ENCODE measurements at regions not wholly inside any gene's neighbourhood (a gene's known extent, or its start where the extent isn't known, plus 50 kb on each side); places are given as distances from the start of the nearest gene placed in this dataset.

GRCh38 chr19:5228932-5229777 is 111.5 kb downstream of the PTPRS start:
- no peaks in the 10 kb centered on the region for H3K4me1 ChIP-seq (ENCODE audit: control insufficient read depth in 2 of 3, insufficient read depth in 2 of 3, low read depth in 1 of 3, low read length in 3 of 3)
- DNase-seq (peak in 3 of 5 donors; percentile 40 to 61 (median 42)), FAIRE-seq (no peak)
- H3K9ac ChIP-seq (ENCODE audit: low read length in 3 of 3): no peak overlapping the region
- no peak for TF ChIP-seq CTCF (IDR thresholded peaks at IDR 0.05; ENCODE audit: borderline replicate concordance, extremely low read depth, insufficient read depth)
- intact Hi-C loops (cut with DNase I): no loop called here
- H3K27ac ChIP-seq (ENCODE audit: low read depth in 2 of 2, low read length in 2 of 2): no peak overlapping the region
- H3K9me3 ChIP-seq (ENCODE audit: control insufficient read depth in 2 of 3, insufficient read depth in 1 of 3, low read length in 3 of 3): no peaks in the 10 kb centered on the region
- no peak overlapping the region for H3K4me3 ChIP-seq (ENCODE audit: low read length in 3 of 3)
- peaks cover 0 to 2% (median 0%) of the 10 kb centered on the region in 3 donors for H3K36me3 ChIP-seq (ENCODE audit: control insufficient read depth in 2 of 3, insufficient read depth in 3 of 3, low read length in 3 of 3)
- no peaks in the 10 kb centered on the region for H3K27me3 ChIP-seq (ENCODE audit: control insufficient read depth, insufficient read depth, low read length)

DNA sequence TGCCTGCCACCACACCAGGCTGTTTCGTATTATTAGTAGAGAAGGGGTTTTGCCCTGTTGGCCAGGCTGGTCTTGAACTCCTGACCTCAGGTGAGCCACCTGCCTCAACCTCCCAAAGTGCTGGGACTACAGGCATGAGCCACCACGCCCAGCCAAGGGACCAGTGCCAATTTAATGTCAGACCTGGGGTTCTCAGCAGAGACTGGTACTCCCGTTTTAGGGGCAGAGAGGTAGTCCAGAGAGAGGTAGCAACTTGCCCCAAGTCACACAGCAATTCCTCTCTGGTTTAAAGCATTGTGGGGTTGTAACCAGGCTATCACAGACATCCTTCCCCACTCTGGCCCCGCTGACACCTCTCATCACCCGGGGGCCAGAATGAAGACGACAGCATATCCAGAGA is 112.1 kb downstream of the PTPRS start:
- Histone ChIP-seq H3K27me3 (ENCODE audit: control insufficient read depth, insufficient read depth, low read length) (no peaks in the 10 kb centered on the region), H3K4me3 (ENCODE audit: low read length in 3 of 3) (no peak overlapping the region), H3K9ac (ENCODE audit: low read length in 3 of 3) (no peak overlapping the region), H3K27ac (ENCODE audit: low read depth in 2 of 2, low read length in 2 of 2) (no peak overlapping the region), H3K4me1 (ENCODE audit: control insufficient read depth in 2 of 3, insufficient read depth in 2 of 3, low read depth in 1 of 3, low read length in 3 of 3) (no peaks in the 10 kb centered on the region), H3K36me3 (ENCODE audit: control insufficient read depth in 2 of 3, insufficient read depth in 3 of 3, low read length in 3 of 3) (peaks cover 0 to 2% (median 0%) of the 10 kb centered on the region in 3 donors), H3K9me3 (ENCODE audit: control insufficient read depth in 2 of 3, insufficient read depth in 1 of 3, low read length in 3 of 3) (no peaks in the 10 kb centered on the region)
- TF ChIP-seq CTCF (IDR thresholded peaks at IDR 0.05; ENCODE audit: borderline replicate concordance, extremely low read depth, insufficient read depth): no peak
- no peak for DNase-seq
- no peak for FAIRE-seq
- intact Hi-C loops (cut with DNase I): no loop called here

DNA sequence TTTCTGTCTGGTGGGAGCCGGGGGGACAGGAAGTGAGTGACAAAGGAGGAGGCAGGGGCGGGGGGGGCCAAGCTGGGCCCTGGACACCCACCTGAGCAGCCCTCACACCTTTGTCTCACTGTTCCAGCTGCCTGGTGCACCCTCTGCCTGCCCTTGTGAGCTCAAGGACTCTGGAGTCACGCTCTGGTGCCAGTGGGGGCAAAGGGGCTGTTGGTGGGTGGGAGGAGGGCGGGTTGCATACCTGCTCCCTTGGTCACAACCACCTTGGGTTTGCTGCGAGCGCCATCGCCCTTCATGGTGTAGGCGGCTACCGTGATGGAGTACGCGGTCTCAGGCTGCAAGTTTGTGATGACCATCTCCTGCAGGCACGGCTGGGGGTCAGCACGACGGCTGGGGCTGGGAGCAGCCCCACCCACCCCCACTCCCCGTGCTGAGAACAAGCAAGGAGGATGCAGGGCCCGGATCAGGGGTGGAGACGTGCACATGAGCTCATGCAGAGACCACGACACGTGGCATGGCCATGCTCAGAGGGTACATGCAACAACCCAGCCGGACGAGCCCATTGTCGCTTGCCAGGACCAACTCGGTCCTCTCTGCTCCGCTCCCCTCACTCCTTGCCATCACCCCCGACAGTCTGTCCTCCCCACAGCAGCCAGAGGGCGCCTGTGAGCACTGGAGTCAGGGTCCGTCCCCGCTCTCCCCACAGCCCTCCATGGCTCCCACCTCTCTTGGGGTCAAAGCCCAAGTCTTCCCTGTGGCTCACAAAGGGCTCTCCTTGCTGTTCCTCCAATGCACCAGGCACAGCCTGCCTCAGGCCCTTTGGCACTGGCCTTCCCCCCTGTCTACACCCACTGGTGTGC is 114.9 kb downstream of the PTPRS start:
- H3K27me3 ChIP-seq (ENCODE audit: control insufficient read depth, insufficient read depth, low read length): no peaks in the 10 kb centered on the region
- H3K4me1 ChIP-seq (ENCODE audit: control insufficient read depth in 2 of 3, insufficient read depth in 2 of 3, low read depth in 1 of 3, low read length in 3 of 3): no peaks in the 10 kb centered on the region
- TF ChIP-seq CTCF (IDR thresholded peaks at IDR 0.05; ENCODE audit: borderline replicate concordance, extremely low read depth, insufficient read depth): peak; percentile 25
- H3K36me3 ChIP-seq (ENCODE audit: control insufficient read depth in 2 of 3, insufficient read depth in 3 of 3, low read length in 3 of 3): peaks cover 1 to 4% (median 3%) of the 10 kb centered on the region in 3 donors
- intact Hi-C loops (cut with DNase I): no loop called here
- no peak overlapping the region for H3K4me3 ChIP-seq (ENCODE audit: low read length in 3 of 3)
- FAIRE-seq (no peak), DNase-seq (peak in 1 of 5 donors; percentile 20)
- no peak overlapping the region for H3K9ac ChIP-seq (ENCODE audit: low read length in 3 of 3)
- H3K27ac ChIP-seq (ENCODE audit: low read depth in 2 of 2, low read length in 2 of 2): no peak overlapping the region
- H3K9me3 ChIP-seq (ENCODE audit: control insufficient read depth in 2 of 3, insufficient read depth in 1 of 3, low read length in 3 of 3): no peaks in the 10 kb centered on the region
